Large intestine (tissue), 3 donors: ENCODE measurements at regions not wholly inside any gene's neighbourhood (a gene's known extent, or its start where the extent isn't known, plus 50 kb on each side); places are given as distances from the start of the nearest gene placed in this dataset.

Experiments used
- DNase-seq, 2 donors: peaks; one replicate each; pipeline versions ENCODE4 v3.0.0 to v3.0.0-alpha.2; 2013
- H3K27ac ChIP-seq: one replicate; pipeline ENCODE4 v1.5.1; 2013; ENCODE audit warnings: low read length
- H3K27me3 ChIP-seq: 2 replicates; pipeline ENCODE4 v1.6.1; 2013; ENCODE audit warnings: low read length; ENCODE audit not compliant: control insufficient read depth, insufficient read depth
- H3K36me3 ChIP-seq: 2 replicates; pipeline ENCODE4 v1.6.1; 2013; ENCODE audit warnings: low read length; ENCODE audit not compliant: control insufficient read depth, insufficient read depth
- H3K4me1 ChIP-seq: one replicate; pipeline ENCODE4 v1.6.1; 2013; ENCODE audit warnings: low read length; ENCODE audit not compliant: control insufficient read depth, insufficient read depth
- H3K4me3 ChIP-seq: one replicate; pipeline ENCODE4 v1.5.1; 2013; ENCODE audit warnings: low read length
- H3K9me3 ChIP-seq: one replicate; pipeline ENCODE4 v1.6.1; 2013; ENCODE audit warnings: mild to moderate bottlenecking, low read depth, low read length, moderate library complexity; ENCODE audit not compliant: control insufficient read depth
- WGBS: methylation state at CpG from one replicate; pipeline ENCODE4 v1.1.5; 2013; ENCODE audit warnings: low lambda C conversion rate; ENCODE audit not compliant: insufficient coverage; 5-methylcytosine and 5-hydroxymethylcytosine counted together

DNA sequence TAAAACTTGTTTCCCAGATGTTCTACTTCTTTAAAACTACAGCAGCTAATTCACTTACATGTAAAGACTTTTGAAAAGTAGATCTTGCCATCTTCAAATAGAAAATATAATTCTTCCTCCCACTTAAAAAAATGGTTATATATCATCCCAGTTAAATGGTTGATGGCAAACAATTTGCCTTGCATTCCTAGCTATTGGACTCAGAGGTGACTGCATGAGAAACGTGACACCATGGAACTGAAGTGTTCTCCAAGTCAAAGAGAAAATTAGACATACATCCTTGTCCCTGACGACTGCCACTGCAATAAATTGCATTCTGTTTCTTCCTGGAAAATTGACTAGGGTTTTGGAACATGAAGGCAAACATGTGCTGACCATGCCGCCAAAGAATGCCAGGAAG is 95.0 kb upstream of the POM121L12 start:
- H3K36me3 ChIP-seq: no peaks in the 10 kb centered on the region
- no peaks in the 10 kb centered on the region for H3K4me1 ChIP-seq
- no peaks in the 10 kb centered on the region for H3K9me3 ChIP-seq
- no peak for DNase-seq
- H3K27ac ChIP-seq: no peak overlapping the region
- no peaks in the 10 kb centered on the region for H3K27me3 ChIP-seq
- no CpG with 5 or more reads among the region's 3 CpGs for WGBS
- H3K4me3 ChIP-seq: no peak overlapping the region

DNA sequence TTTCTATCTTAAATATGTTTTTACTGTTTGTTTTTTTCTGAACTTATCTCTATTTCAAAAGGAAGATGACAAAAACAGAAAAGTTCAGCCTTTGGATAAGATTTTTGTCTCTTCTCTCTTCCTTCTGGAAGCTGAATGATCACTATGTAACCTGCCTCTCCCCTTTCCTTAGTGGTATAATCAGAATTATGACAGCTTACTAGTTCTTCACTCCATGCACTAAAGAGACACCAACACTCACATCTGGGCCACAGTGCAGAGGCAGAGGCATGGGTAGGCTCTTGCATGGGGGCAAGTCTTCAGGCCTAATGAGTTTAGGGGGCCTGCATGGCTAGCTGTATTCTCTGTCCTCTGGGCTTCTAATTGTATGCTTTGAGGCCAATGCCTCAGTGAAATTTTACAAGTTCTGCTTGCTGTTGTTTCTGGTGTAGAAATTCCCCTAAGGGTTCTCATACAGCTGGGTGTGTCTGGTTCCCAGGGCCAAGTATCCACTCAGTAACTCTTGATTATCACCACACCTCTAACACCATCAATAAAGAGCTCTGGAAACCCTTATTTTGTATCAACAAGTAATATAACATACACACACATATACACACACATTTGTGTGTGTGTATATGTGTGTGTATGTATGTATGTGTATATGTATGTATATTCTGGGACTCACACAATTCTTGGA is 96.8 kb upstream of the POM121L12 start:
- Histone ChIP-seq H3K27me3 (no peaks in the 10 kb centered on the region), H3K27ac (no peak overlapping the region), H3K9me3 (no peaks in the 10 kb centered on the region), H3K36me3 (no peaks in the 10 kb centered on the region), H3K4me3 (no peak overlapping the region), H3K4me1 (no peaks in the 10 kb centered on the region)
- DNase-seq: no peak

DNA sequence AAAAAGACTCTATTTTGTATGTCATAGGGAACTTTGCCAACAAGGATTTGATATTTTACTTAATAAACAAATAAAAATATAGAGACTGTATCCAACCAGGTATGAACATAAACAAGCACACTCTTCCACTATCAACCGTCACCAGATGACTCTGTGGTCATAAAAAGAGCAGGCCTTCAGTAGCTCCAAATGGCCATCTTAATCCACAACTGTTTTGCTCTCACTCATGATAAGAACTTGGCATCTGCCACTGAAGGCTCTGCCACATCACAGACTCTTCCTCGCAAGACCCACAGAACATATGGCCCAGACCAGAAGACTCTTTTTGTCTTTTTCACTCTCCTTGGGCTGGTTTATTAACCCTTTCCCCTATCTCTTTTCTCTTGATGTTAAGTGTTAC is 98.7 kb upstream of the POM121L12 start:
- no peak for DNase-seq
- no CpG with 5 or more reads among the region's 2 CpGs for WGBS
- H3K36me3 ChIP-seq: no peaks in the 10 kb centered on the region
- H3K4me3 ChIP-seq: no peak overlapping the region
- no peaks in the 10 kb centered on the region for H3K4me1 ChIP-seq
- H3K9me3 ChIP-seq: no peaks in the 10 kb centered on the region
- no peak overlapping the region for H3K27ac ChIP-seq
- no peaks in the 10 kb centered on the region for H3K27me3 ChIP-seq

DNA sequence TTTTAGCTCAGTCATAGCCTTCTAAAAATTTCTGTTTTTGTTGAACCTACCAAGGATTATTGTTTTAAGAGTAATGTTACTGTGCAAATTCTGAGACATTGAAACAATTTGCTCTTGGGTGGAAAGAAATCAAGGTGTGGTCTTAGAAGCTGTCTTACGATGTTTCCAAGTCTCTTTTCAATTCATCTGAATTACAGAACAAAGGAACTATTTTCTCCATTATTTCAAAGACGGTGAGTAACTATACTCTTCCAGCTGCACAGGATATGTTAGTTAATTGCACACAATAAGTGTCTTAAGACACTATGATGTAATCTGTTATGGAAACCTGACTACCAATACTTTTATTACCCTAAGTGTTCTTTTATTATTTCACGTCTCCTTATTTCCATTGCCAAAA is 106.8 kb upstream of the POM121L12 start:
- DNase-seq: no peak
- Histone ChIP-seq H3K4me3 (no peak overlapping the region), H3K4me1 (no peaks in the 10 kb centered on the region), H3K27me3 (no peaks in the 10 kb centered on the region), H3K36me3 (no peaks in the 10 kb centered on the region), H3K27ac (no peak overlapping the region), H3K9me3 (no peaks in the 10 kb centered on the region)
- 82% methylated on average over 2 of the region's 3 CpGs for WGBS

DNA sequence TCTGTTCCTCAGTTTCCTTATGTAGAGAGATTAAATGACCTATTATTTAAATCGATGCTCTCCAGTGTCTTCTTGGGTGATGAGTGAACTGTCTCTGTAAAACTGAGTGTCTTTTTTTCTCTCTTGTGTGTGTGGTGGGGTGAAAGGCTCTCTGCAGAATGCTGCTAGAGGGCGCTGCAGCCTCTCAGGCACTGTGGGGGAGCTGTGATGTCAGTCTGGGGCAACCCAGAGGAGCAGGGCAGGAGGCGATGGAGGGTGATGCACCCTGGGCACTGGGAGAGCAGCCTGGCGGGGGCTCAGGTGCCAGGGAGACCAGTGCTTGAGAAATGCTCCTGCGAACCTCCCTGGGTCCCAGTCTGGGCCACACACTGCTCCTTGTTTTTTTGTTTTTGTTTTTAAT is 110.1 kb upstream of the POM121L12 start:
- Histone ChIP-seq H3K4me3 (no peak overlapping the region), H3K27ac (no peak overlapping the region), H3K36me3 (no peaks in the 10 kb centered on the region), H3K4me1 (no peaks in the 10 kb centered on the region), H3K9me3 (no peaks in the 10 kb centered on the region), H3K27me3 (no peaks in the 10 kb centered on the region)
- DNase-seq: no peak
- no CpG with 5 or more reads among the region's 5 CpGs for WGBS

DNA sequence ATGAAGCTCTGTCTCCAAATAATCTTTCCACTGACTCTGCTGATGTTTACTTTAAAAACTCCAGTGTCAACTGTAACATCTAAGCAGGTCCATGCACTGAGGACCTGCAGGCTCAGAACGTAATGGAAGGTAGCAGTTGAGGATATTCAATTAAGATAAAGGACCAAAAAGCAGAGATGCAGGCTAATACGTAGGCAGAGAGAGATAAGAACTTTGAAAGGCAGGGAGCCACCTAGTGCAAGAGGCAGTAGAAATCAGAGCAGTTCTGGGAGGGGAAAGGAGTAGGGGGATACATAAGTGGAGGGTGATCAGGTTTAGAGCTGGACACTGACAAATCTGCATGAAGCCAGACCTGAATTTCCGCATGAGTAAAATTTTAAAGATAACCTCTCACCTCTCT is 114.5 kb upstream of the POM121L12 start:
- H3K36me3 ChIP-seq: no peaks in the 10 kb centered on the region
- H3K4me1 ChIP-seq: no peaks in the 10 kb centered on the region
- no peaks in the 10 kb centered on the region for H3K27me3 ChIP-seq
- no peak overlapping the region for H3K27ac ChIP-seq
- H3K9me3 ChIP-seq: no peaks in the 10 kb centered on the region
- no peak overlapping the region for H3K4me3 ChIP-seq
- 0% methylated on average over 2 of the region's 3 CpGs for WGBS
- no peak for DNase-seq

DNA sequence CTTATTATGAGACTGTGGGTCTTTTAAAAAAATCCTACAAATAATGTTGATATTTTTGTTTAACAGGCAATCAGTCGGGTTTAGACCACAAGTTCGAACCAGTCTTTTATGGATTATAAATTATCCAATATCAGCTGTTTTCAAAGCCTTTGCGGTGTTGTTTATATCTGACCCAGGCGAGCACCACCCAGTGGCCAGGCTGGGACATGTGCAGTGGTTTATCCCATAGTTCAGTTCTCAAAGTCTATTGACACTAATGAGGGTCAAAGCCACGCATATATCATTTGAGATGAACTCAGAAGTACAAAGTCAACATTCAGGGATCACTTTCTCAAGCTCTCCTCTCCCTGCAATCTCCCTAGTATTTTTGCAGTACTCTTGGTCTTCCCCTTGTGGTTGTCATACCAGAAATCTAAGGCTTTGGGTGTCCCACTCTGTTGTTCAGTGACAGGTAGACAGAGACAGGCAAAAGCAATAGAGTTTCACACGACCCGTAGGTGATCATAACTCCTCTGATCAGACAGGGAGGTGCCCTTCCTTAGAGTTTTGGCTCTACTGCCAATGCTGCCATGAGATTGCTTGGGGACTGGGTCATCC is 117.4 kb upstream of the POM121L12 start:
- DNase-seq: peak in 1 of 2 donors; percentile 6
- 80% methylated on average over 1 of the region's 7 CpGs for whole genome bisulfite sequencing

DNA sequence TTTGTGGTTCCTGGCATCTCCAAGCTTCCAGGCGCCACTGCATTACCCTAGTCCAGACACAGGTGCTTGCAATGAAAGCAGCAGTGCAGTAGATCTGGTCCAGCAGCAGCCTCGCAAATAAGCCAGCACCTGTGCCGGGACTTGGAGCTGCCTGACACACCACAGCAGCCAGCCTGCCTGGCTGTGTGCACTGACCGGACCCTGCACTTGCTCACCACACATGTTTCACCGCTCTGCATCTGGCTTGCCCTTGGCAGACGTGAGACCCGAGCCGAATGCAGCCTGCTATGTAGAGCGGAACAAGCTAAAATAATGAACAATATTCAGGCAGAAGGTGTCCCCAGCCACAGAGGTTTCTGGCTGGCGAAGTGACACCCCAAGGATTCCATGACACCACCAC is 123.6 kb upstream of the POM121L12 start:
- WGBS: 100% methylated on average over 1 of the region's 10 CpGs
- H3K27ac ChIP-seq: no peak overlapping the region

More for the DNA sequence above, 117.4 kb upstream of the POM121L12 start:
- H3K9me3 ChIP-seq: no peaks in the 10 kb centered on the region
- H3K4me1 ChIP-seq: no peaks in the 10 kb centered on the region
- no peak overlapping the region for H3K27ac ChIP-seq
- H3K4me3 ChIP-seq: no peak overlapping the region
- no peaks in the 10 kb centered on the region for H3K36me3 ChIP-seq
- H3K27me3 ChIP-seq: no peaks in the 10 kb centered on the region

DNA sequence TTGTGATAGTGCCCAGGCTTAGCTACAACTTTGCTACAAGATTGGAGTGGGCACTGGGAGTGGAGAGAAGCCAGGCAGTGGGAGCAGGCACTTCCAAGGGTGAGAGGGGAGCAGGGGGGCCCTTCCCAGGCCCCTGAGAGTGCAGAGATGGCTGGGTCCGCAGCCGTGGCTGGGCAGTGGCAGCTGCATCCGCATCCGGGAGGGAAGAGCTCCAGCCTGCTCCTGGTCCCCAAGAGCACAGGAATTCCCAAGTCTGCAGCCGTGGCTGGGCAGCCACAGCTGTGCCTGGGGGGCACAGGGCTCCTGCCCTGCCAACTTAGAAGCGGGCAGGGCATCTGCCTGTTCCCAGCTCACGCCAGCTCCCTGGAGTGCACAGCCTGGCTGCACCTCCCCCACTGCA is 124.1 kb upstream of the POM121L12 start:
- Histone ChIP-seq H3K27ac (no peak overlapping the region), H3K36me3 (no peaks in the 10 kb centered on the region), H3K4me1 (no peaks in the 10 kb centered on the region), H3K4me3 (no peak overlapping the region), H3K27me3 (no peaks in the 10 kb centered on the region), H3K9me3 (peaks cover 7% of the 10 kb centered on the region)
- DNase-seq: no peak
- WGBS: no CpG with 5 or more reads among the region's 7 CpGs

More for the DNA sequence above, 123.6 kb upstream of the POM121L12 start:
- H3K4me3 ChIP-seq: no peak overlapping the region
- no peaks in the 10 kb centered on the region for H3K4me1 ChIP-seq
- H3K27me3 ChIP-seq: no peaks in the 10 kb centered on the region
- no peaks in the 10 kb centered on the region for H3K36me3 ChIP-seq
- no peak for DNase-seq
- peaks cover 7% of the 10 kb centered on the region for H3K9me3 ChIP-seq

DNA sequence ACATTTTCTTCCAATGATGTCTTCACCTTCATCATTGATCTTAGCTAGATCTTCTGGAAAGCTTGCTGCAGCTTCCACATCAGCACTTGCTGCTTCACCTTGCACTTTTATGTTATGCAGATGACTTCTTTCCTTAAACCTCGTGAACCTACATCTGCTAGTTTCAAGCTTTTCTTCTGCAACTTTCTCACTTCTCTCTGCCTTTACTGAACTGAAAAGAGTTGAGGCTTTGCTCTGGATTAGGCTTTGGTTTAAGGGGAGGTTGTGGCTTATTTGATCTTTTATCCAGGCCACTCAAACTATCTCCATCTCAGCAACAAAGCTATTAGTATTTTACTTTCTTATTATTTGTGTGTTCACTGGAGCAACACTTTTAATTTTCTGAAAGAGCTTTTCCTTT is 125.5 kb upstream of the POM121L12 start:
- Histone ChIP-seq H3K27me3 (no peaks in the 10 kb centered on the region), H3K4me1 (no peaks in the 10 kb centered on the region), H3K36me3 (no peaks in the 10 kb centered on the region), H3K9me3 (peaks cover 7% of the 10 kb centered on the region), H3K27ac (no peak overlapping the region), H3K4me3 (no peak overlapping the region)
- DNase-seq: no peak
- WGBS: no CpG with 5 or more reads among the region's 1 CpG

DNA sequence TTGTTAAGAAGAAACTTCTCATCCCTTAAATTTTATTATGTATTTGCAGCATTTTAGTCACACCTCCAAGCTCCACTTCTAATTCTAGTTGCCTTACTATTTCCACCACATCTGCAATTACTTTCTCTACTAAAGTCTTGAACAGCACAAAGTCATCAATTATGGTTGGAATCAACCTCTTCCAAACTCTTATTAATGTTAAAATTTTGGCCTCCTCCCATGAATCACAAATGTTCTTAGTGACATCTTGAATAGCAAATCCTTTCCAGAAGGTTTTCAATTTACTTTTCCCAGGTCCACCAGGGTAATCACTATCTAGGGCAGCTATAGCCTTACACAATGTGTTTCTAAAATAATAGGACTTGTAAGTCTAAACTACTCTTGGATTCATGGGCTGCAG is 126.3 kb upstream of the POM121L12 start:
- H3K4me1 ChIP-seq: no peaks in the 10 kb centered on the region
- H3K27me3 ChIP-seq: no peaks in the 10 kb centered on the region
- H3K36me3 ChIP-seq: no peaks in the 10 kb centered on the region
- H3K4me3 ChIP-seq: no peak overlapping the region
- peaks cover 7% of the 10 kb centered on the region for H3K9me3 ChIP-seq
- no peak for DNase-seq
- no peak overlapping the region for H3K27ac ChIP-seq
